ENCODE measurements at regions not wholly inside any gene's neighbourhood (a gene's known extent, or its start where the extent isn't known, plus 50 kb on each side); places are given as distances from the start of the nearest gene placed in this dataset.

GRCh38 chr12:43665091-43665490, 93.5 kb downstream of the PUS7L start:
- no peak overlapping the region for H3K4me3 ChIP-seq (ENCODE audit: low read depth, low read length)
- TF ChIP-seq, protein P1, sequence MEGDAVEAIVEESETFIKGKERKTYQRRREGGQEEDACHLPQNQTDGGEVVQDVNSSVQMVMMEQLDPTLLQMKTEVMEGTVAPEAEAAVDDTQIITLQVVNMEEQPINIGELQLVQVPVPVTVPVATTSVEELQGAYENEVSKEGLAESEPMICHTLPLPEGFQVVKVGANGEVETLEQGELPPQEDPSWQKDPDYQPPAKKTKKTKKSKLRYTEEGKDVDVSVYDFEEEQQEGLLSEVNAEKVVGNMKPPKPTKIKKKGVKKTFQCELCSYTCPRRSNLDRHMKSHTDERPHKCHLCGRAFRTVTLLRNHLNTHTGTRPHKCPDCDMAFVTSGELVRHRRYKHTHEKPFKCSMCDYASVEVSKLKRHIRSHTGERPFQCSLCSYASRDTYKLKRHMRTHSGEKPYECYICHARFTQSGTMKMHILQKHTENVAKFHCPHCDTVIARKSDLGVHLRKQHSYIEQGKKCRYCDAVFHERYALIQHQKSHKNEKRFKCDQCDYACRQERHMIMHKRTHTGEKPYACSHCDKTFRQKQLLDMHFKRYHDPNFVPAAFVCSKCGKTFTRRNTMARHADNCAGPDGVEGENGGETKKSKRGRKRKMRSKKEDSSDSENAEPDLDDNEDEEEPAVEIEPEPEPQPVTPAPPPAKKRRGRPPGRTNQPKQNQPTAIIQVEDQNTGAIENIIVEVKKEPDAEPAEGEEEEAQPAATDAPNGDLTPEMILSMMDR (conservative IDR thresholded peaks at IDR 0.05; ENCODE audit: low read depth, low read length) = no peak
- no peak for DNase-seq (ENCODE audit: low read depth)

- TF ChIP-seq, protein P1 (conservative IDR thresholded peaks at IDR 0.05; ENCODE audit: low read depth, low read length) = no peak
- DNase-seq (ENCODE audit: low read depth) = no peak
- no peak overlapping the region for H3K4me3 ChIP-seq (ENCODE audit: low read depth, low read length)
Measured at GRCh38 chr12:43662736-43663135, 95.9 kb downstream of the PUS7L start.

DNA sequence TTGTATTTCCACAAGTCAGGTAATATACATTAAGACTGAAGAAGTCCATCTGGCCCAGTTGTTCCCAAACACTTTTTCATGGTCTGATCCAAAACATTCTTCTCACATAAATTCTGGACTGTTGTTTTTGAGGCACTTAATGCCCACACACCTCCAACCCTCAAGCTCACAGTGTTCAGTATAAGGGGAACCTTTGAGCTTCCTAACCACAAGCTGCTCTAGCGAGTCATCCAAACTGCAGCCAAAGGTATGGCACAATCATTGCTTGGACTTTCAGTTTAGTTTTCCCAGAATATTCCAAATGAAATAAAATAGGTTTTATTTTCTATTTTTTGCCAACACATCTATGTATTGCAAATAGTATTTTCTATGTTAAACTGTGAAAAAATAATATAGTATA, 103.0 kb downstream of the PUS7L start:
- H3K4me3 ChIP-seq (ENCODE audit: low read depth, low read length) = no peak overlapping the region
- TF ChIP-seq, protein P1 (conservative IDR thresholded peaks at IDR 0.05; ENCODE audit: low read depth, low read length) = no peak
- peak; percentile 62 for DNase-seq (ENCODE audit: low read depth)

DNA sequence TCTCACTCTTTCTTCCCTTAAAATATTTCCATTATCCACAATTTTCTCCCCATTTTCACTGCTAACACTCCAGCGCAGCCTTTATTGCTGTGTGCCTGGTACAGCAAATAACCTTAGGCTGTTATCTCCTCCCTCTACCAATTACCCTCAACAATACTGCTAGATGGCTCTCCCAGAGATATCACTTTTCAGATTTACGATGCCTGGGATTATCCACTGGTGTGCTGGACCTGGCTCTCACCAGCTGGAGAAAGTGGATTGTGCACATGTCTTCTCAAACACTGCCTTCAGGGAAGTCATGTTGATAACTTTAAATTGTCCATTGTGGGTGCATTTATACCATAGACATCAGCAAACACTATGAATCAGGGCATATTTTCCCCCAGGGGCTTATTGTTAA, 101.9 kb upstream of the ADAMTS20 start:
- TF ChIP-seq, protein P1 (conservative IDR thresholded peaks at IDR 0.05; ENCODE audit: low read depth, low read length) = no peak
- no peak for DNase-seq (ENCODE audit: low read depth)
- no peak overlapping the region for H3K4me3 ChIP-seq (ENCODE audit: low read depth, low read length)

DNA sequence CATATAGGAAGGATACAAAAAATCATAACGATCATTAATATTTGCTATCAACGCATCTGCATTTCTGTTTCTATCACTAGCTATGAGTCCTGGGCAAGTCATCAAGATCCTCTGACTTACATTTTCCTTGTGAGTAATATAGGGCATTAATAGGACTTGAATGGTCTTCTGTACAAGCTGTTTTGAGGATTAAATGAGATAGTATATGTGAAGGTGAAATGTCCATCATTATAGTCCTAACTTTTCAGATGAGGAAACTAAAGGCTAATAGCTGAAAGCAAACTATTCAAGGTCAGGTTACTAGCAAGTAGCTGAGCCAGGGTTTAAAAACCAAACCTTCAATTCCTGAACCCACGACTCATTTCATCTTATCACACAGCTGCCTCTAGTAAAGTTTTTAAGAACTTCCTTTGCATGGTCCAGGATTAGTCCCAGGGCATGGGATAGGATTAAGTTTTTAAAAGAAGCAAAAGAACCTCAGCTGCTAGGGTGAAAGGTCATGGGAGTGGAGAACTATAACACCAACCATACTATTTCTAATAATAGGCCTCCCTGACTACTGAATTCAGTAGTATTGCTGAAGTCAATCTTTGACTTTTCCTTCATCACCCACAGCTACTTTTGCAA, 101.4 kb upstream of the ADAMTS20 start:
- TF ChIP-seq, protein P1 (conservative IDR thresholded peaks at IDR 0.05; ENCODE audit: low read depth, low read length) = no peak
- DNase-seq (ENCODE audit: low read depth) = no peak
- H3K4me3 ChIP-seq (ENCODE audit: low read depth, low read length) = no peak overlapping the region

GRCh38 chr12:43648636-43649035, 96.6 kb upstream of the ADAMTS20 start:
- TF ChIP-seq, protein P1 (conservative IDR thresholded peaks at IDR 0.05; ENCODE audit: low read depth, low read length) = no peak
- no peak overlapping the region for H3K4me3 ChIP-seq (ENCODE audit: low read depth, low read length)
- DNase-seq (ENCODE audit: low read depth) = no peak

DNA sequence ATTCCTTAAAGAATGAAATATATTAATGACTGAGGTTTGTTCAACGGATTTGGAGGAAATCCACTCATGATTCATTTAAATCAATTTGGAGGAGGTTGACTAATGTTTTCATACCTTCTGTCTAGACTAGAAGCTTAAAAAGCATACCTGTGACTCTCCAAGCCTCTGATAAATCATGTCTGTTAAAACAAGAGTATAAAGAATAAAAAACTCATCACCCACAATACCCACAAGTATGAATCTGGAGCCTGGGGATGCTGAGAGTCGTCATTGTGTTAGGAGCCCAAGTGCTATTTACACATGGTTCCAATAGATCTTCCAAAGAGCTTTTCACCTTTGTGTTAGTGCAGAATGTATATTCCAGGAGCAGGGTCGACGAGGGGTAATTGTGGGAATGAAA, 86.8 kb upstream of the ADAMTS20 start:
- TF ChIP-seq, protein P1 (conservative IDR thresholded peaks at IDR 0.05; ENCODE audit: low read depth, low read length) = no peak
- H3K4me3 ChIP-seq (ENCODE audit: low read depth, low read length) = no peak overlapping the region
- DNase-seq (ENCODE audit: low read depth) = no peak

Measured in choroid plexus epithelial cell (primary cell).